ENCODE measurements at regions not wholly inside any gene's neighbourhood (a gene's known extent, or its start where the extent isn't known, plus 50 kb on each side); places are given as distances from the start of the nearest gene placed in this dataset.

DNA sequence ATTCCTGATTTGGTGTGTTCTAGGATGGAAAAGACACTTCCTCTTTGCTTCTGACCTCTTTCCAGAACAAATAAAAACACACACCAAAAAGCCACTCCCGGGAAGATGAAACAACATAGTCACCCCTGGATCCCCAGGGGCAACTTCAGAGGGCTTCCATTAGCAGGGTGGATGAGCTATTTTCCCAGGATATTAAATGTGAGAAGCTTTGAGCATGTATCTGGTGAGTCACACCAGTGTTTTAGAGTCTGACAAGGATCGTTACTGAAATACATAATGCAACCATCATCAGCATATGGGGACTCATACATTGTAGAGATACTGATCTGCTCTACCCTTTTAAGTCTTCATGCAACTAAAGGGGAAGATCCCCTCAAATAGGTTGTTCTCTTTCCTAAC is 115.5 kb upstream of the ZNF438 start:
- no peak for DNase-seq

DNA sequence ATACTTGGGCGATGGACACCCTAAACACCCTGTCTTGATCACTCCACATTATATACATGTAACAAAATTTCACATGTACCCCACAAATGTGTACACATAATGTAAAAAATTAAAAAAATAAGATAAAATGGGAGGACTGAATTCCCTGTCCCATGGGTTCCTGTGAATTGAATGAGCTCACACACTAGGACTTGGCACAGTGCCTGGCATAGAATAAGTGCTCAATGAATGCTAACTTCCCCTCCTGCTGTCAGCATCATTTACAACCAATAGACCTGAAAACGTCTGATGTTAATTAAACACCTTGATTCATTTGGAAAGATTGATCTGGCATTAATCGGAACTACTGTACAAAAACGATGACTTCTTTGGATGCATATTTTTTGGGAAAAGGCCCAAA is 117.3 kb upstream of the ZNF438 start:
- DNase-seq = no peak

GRCh38 chr10:31149835-31150512 is 118.3 kb upstream of the ZNF438 start:
- no peak for DNase-seq

GRCh38 chr10:31151301-31151700 is 119.6 kb upstream of the ZNF438 start:
- no peak for DNase-seq

DNA sequence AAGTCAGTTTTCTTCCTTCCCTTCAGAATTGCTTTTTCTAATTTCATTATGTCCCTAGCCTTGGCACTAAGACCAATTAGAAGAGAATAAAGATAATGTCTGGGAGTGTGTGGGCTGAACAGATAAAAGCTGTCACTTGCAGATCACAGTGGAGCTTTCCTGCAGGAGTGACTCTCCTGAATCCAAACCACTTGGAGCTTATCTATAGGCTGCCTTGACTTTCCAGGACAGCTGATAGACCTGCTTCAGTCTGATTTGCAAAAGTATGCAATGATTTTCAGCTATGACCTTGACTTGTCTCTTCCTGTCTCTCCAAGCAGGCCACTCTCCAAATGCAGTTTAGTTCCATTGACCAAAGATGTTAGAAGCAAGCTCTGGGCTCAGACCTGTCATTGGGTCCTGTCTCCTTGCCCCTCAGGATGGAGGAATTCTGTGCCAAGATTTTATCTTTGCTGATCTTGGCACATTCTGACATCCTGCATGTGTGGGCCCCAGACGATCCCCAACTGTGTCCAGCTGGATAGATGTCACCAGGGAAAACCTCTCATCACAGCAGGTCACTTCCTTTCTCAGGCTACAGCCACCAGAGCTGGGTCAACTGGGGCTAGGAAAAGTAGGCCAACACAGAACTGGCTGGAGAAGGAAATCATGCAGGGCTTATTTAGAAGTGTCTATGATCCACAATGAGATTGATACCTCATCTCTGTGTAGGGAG is 120.9 kb upstream of the ZNF438 start:
- DNase-seq = no peak

DNA sequence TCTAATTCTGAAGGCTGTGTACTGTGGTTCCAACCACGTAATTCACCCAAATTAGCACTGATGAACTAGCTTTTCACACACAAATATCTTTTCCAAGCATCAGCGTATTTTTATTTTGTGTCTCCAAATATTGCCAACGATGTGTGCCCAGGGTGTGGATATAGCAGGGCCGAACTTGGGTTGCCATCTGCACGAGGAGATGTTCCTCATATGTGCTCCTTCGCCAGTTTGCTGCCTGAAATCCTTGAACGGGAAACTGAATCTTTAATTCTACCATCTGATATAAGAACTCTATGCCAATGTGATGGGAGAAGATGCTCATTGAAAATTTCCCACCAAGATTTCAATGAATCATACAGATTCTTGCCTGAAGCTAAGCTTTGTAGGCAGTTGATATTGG is 121.5 kb upstream of the ZNF438 start:
- DNase-seq = no peak

- no peak for DNase-seq
Observed at GRCh38 chr10:31153692-31154091, 122.0 kb upstream of the ZNF438 start.

DNA sequence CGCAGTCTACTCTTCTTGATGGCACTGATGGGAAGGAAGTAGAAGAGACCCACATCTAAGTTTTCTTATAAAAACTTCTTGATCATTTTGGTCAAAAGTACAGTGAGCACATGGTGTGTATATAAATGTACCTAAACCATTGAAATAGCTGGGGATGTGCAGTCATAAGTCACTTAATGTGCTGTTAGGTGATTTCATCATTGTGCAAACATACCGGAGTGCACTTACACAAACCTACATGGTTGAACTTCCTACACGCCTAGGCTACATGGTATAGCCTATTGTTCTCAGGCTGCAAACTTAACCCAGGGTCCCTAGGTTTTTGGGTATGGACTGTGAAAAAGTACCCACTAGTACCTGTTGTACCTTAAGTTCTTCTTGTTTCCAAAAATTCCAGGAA is 123.3 kb upstream of the ZNF438 start:
- DNase-seq = no peak

DNA sequence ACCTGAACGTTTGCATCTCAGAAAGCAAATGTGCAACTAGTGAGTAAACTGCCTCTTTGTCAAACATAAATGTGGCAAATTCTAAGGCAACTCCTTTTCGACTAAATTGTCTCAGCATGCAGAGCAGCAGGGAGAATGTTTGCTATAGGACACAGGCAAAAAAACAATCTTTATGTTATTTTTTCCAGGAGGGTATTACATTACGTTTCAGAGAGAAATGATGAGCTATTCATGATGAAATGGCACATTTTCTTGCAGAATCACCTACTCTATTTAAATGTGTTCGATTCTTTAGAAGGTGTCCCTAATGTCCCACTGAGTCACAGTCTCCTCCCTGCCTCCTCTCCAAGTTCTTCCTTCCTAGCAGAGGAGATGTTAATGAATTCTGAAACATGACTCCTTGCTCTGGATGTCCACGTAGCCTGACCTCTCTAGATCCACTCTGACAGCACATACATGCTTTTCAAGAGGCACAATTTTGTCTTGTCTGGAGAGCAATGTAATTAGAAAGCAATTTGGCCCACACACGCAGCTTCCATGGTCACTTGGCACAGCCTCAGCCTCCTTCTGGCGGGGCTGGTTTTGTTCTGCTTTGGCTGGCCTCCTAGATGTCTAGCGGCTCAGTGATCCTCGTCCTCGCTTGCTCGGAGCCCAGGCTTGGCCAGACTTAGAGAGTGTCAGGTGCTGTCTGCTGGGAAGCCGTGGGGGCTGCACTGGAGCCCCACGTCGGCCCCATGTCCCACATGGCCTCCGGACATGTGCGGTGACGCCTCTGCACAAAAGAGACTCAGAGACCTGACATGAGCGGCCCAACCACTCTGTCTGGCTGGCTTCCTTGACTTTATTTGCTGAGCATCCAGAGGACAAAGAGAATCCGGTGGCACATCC is 125.7 kb upstream of the ZNF438 start:
- DNase-seq = peak; percentile 31

GRCh38 chr10:31158011-31158658 is 126.5 kb upstream of the ZNF438 start:
- DNase-seq = no peak

DNA sequence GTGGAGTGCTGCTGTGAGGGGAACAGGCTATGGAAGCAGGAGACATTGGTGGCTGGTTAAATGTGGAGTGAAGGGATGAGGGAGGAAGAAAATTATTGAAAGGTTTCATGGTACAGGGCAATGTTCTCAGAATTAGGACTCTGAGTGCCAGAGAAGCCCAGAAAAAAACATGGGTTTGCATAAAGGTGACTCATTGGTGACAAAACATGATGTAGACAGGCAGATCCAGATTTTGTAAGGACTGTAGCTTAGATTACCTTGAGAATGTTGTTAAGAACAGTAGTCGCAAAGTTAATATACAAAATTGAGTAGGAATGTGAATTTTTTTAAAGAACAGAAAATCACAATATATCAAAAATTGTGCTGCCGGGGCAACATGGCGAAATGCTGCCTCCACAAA is 134.9 kb upstream of the ZNF438 start:
- DNase-seq = no peak

DNA sequence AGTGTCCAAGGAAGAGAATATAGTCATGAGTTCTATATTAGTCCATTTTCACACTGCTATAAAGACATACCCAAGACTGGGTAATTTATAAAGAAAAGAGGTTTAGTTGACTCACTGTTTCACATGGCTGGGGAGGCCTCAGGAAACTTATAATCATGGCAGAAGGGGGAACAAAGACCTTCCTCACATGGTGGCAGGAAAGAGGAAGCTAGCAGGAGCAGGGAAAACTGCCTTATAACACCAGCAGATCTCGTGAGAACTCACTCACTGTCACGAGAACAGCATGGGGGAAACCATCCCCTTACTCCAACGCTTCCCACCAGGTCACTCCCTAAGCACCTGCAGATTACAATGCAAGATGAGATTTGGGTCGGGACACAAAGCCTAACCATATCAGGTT is 139.0 kb upstream of the ZNF438 start:
- no peak for DNase-seq

- DNase-seq = no peak
Observed at GRCh38 chr10:31171402-31172083, 139.9 kb upstream of the ZNF438 start.

DNA sequence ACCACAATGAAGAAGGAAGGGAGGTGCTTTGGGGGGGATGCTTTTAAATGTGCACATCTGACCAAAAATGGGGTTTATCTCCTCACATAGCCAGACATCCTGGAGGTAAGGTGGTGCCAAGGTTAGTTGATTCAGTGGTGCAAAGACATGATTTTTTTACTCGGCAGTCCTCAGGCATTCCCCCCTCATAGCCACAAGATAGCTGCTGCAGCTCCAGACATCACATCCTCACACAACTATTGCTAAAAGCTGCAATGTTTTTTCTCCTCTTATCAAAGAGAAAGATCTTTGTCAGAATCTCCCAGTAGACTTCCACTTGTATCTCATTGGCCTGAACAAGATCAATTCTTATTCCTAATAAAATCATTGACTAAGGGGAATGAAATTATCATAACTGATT is 141.3 kb upstream of the ZNF438 start:
- no peak for DNase-seq

- no peak for DNase-seq
Observed at GRCh38 chr10:31173752-31174151, 142.1 kb upstream of the ZNF438 start.

GRCh38 chr10:31179091-31179680 is 139.8 kb upstream of the ZEB1 start:
- no peak for DNase-seq

GRCh38 chr10:31186225-31187000 is 132.6 kb upstream of the ZEB1 start:
- DNase-seq = no peak

GRCh38 chr10:31187182-31187581 is 131.8 kb upstream of the ZEB1 start:
- no peak for DNase-seq

- no peak for DNase-seq
Observed at GRCh38 chr10:31187607-31188210, 131.3 kb upstream of the ZEB1 start.

DNA sequence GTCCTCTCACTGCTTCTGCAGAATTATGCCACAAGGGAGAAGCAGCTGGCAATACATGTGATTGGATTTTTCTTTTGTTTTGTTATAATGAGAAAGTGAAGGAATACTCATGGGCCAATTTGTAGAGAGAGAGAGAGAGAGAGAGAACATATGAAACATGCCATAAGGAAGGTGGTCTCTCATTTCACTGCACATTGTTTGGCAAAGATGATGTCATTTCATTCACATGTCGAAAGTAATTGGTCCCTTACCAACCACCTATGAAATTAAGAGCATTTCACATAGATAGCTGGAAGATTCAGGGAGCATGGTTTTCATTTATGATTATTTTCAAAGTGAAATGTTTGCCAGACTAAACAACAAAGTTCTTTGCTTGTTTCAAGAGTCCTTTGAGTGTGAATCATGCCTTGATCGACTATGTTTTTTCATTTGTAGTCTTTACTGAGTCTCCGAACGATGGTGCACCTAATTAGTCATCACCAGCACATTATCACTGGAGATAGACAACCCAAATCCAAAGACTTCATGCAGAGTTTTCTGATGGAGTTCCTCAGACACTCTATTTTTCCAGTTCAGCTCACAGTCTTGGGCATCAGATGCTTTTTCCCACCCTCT is 130.1 kb upstream of the ZEB1 start:
- DNase-seq = no peak

GRCh38 chr10:31190488-31190887 is 128.5 kb upstream of the ZEB1 start:
- no peak for DNase-seq
